ENCODE measurements at regions not wholly inside any gene's neighbourhood (a gene's known extent, or its start where the extent isn't known, plus 50 kb on each side); places are given as distances from the start of the nearest gene placed in this dataset.

DNA sequence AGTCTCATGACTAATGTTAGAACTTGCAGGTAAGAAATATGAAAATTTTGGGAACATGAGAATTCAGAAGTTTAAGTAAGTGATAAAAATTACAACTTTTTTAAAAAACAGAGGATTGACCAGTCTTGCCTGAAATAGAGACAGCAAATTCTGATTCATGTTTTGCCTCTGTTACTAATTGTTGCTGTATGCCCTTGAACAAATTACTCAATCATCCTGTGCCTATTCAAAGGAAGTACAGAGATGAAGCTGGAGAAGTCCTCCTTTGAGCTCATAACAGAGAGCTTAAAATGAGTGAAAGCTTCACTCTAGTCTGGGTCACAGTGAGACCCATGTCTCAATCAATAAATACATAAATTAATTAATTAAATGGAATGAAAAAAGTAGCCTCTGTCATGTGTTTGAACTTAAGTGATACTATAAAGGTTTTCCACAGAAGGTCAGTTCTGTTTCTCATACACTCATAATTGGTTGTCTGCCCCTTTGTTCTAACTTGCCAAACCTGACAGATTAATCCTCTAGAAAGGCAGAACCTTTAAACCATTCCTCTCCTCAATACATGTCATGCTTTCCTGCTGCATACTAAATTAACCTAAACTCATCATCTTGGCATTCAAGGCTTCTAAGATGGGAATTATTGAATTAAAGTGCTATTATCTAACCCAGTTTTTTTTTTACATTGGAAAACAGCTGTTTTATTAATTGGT is 374.6 kb upstream of the LRATD1 start:
- DNase-seq (no peak), FAIRE-seq (no peak), ATAC-seq (no peak)
- H3K27ac ChIP-seq = no peak overlapping the region
- H3K36me3 ChIP-seq = no peaks in the 10 kb centered on the region
- H3K4me1 ChIP-seq = no peaks in the 10 kb centered on the region
- intact Hi-C loops (cut with DNase I) = no loop called here
- H3K27me3 ChIP-seq = no peaks in the 10 kb centered on the region
- no peak overlapping the region for H3K4me3 ChIP-seq
- TF ChIP-seq, protein P1, sequence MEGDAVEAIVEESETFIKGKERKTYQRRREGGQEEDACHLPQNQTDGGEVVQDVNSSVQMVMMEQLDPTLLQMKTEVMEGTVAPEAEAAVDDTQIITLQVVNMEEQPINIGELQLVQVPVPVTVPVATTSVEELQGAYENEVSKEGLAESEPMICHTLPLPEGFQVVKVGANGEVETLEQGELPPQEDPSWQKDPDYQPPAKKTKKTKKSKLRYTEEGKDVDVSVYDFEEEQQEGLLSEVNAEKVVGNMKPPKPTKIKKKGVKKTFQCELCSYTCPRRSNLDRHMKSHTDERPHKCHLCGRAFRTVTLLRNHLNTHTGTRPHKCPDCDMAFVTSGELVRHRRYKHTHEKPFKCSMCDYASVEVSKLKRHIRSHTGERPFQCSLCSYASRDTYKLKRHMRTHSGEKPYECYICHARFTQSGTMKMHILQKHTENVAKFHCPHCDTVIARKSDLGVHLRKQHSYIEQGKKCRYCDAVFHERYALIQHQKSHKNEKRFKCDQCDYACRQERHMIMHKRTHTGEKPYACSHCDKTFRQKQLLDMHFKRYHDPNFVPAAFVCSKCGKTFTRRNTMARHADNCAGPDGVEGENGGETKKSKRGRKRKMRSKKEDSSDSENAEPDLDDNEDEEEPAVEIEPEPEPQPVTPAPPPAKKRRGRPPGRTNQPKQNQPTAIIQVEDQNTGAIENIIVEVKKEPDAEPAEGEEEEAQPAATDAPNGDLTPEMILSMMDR (IDR thresholded peaks at IDR 0.05) = no peak
- H3K9me3 ChIP-seq = no peaks in the 10 kb centered on the region

DNA sequence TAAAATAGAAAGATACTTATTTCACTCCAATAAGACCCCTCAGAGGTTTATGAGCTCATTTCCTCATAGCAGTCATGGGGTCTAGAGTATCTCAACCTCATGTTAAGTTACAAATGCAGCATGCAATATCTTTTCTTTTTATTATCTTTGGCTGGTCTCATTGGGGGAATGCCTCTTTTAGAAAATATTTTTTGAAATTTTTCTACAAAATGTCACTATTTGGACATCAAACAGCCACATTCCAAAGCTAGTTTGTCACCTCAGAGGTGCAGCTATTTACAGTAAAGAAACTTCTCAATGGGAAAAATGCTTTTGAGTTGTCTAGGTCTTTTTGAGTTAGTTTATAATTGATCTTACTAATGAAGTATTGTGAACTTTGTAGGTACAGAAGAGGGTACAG is 370.7 kb upstream of the LRATD1 start:
- FAIRE-seq (no peak), ATAC-seq (no peak), DNase-seq (no peak)
- intact Hi-C loops (cut with DNase I) = no loop called here
- H3K36me3 ChIP-seq = no peaks in the 10 kb centered on the region
- TF ChIP-seq, protein P1 (IDR thresholded peaks at IDR 0.05) = no peak
- no peak overlapping the region for H3K27ac ChIP-seq
- H3K4me1 ChIP-seq = no peaks in the 10 kb centered on the region
- no peaks in the 10 kb centered on the region for H3K27me3 ChIP-seq
- H3K9me3 ChIP-seq = no peaks in the 10 kb centered on the region
- H3K4me3 ChIP-seq = no peak overlapping the region

DNA sequence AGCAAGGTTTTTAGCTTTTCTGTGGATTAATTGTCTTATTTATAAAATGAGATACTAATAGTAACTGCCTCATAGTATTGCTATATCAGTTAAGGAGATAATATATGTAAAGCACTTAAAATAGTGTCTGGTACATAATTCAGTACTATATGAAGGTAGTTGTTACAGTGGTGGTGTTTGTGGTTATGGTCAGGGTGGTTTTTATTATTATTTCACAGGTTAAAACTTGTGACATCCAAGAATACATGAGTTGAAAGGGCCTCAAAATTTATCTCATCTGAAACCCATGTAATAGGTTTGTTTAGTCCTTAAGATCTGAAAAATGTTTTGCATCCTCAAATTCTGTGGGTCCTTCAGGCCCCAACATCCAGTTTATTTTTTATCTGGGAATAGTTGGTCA is 369.5 kb upstream of the LRATD1 start:
- no peak overlapping the region for H3K27ac ChIP-seq
- no peaks in the 10 kb centered on the region for H3K27me3 ChIP-seq
- no peaks in the 10 kb centered on the region for H3K36me3 ChIP-seq
- H3K4me3 ChIP-seq = no peak overlapping the region
- DNase-seq = no peak
- FAIRE-seq = no peak
- H3K4me1 ChIP-seq = no peaks in the 10 kb centered on the region
- no peak for ATAC-seq
- TF ChIP-seq, protein P1 (IDR thresholded peaks at IDR 0.05) = no peak
- no peaks in the 10 kb centered on the region for H3K9me3 ChIP-seq
- intact Hi-C loops (cut with DNase I) = no loop called here

DNA sequence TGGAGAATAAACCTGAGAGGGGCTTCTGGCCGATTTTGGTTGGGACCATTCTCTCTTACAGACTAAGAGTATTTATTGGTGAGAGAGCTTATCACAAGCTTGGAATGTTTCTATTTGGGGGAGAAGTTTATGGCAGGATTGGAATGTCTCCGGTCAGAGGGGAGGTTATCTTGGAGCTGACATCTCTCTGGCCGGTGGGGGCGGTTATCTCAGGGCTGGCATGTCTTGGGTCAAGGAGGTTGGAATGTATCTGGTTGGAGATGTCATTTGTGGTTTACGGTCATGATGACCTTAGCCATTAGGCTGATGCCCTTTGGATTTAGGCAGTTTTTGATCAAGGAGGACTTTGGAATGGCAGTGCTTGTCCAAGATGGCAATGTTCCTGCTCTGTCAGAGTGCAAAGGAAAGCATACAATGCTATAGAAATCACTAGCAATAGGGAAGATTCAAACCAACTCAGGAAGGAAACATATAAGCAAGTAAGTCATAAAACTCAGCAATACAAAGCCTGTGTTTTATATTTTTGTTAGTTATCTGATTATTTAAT is 362.4 kb upstream of the LRATD1 start:
- TF ChIP-seq, protein P1 (IDR thresholded peaks at IDR 0.05) = no peak
- Histone ChIP-seq H3K36me3 (no peaks in the 10 kb centered on the region), H3K4me3 (no peak overlapping the region), H3K27ac (no peak overlapping the region), H3K27me3 (no peaks in the 10 kb centered on the region), H3K9me3 (no peaks in the 10 kb centered on the region), H3K4me1 (no peaks in the 10 kb centered on the region)
- 74 to 83% methylated on average over 5 of the region's 5 CpGs for WGBS, 2 donors
- FAIRE-seq (no peak), ATAC-seq (no peak), DNase-seq (no peak)
- intact Hi-C loops (cut with DNase I) = no loop called here

DNA sequence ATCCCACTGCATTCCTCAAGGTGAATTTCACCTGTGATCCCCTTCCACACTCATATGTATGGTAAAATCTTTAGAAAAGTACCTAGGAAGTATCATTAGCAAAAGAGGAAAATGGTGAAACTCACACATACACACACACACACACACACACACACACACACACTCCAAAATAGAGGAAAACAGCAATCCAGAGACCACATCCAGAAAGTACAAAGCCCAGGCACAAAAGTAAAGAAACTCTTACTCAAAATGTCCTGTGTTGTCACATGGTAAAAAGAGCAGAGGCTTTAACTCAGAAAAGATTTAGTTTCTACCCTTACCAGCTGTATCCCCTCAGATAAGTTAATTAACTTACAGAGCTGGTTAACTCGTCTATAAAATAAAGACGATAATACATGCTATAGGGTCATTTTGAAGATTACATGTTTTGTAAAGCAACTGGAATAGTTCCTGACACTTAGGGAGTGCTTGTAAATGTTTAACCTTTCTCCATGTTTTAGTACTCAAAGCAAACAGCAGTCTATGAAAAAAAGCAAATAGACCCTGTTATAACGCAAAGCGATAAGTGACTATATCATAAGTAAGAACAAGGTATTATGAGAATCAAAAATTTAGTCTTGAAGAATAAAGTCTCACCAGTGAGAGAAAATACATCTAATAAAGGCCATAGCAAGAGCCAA is 360.0 kb upstream of the LRATD1 start:
- no peak overlapping the region for H3K27ac ChIP-seq
- 30 to 36% methylated on average over 4 of the region's 4 CpGs for WGBS, 2 donors
- DNase-seq = no peak
- no peaks in the 10 kb centered on the region for H3K9me3 ChIP-seq
- no peaks in the 10 kb centered on the region for H3K27me3 ChIP-seq
- ATAC-seq = peak in 1 of 4 donors; percentile 44
- TF ChIP-seq, protein P1 (IDR thresholded peaks at IDR 0.05) = no peak
- intact Hi-C loops (cut with DNase I) = no loop called here
- no peaks in the 10 kb centered on the region for H3K36me3 ChIP-seq
- no peaks in the 10 kb centered on the region for H3K4me1 ChIP-seq
- no peak overlapping the region for H3K4me3 ChIP-seq
- no peak for FAIRE-seq

All from pancreas (tissue), 10 donors.